ENCODE measurements at regions not wholly inside any gene's neighbourhood (a gene's known extent, or its start where the extent isn't known, plus 50 kb on each side); places are given as distances from the start of the nearest gene placed in this dataset.
"Not testable (repeated sequence)": the region's sequence is repeated elsewhere in the genome, so short reads cannot be mapped to it uniquely, and the experiment has no call there.

DNA sequence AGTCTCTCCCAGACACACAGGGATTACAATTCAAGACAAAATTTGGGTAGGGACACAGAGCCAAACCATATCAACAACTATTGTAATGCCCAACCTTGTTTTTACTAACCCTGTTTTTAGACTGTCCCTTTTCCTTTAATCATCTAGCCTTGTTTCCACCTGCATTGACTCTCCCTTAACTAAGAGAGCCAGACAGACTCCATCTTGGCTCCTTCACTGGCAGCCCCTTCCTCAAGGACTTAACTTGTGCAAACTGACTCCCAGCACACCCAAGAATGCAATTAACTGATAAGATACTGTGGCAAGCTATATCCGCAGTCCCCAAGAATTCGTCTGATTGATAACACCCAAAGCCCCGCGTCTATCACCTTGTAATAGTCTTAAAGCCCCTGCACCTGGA, 151.8 kb upstream of the DGKB start:
- DNase-seq (ENCODE audit: low spot score) = not testable (repeated sequence)

DNA sequence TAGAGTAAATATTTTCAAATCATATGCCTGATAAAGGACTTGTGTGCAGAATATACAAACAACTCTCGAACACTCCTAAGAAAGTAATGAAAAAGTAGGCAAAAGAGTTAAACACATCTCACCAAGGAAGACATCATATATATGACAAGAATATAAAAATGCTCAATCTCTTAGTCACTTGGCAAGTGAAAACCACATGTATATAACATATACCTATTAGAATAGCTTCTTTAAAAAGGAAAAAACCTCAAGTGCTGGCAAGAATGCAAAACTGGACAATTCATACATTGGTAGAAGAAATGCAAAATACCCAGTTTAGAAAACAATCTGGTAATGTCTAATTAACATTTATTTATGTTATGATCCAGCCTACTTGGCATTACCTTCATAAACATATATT, 146.6 kb upstream of the DGKB start:
- DNase-seq (ENCODE audit: low spot score) = no peak

DNA sequence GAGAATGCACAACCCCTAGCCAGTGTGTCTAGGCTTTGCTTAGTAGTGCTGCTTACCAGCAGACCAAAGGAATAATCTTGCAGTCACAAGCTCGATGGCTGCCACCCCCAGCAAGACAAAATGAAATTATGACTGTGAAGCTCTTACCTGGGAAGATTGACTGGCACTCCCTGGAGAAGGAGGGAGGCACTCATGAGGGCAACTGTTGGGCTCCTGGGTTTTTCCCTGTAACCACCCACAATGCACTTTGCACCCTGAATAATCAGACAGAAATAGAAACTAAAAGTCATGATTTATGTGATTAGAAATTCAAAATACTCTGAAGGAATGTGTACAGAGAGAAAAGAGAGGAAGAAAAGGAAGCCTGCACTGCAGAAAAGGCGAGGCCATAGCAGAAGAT, 144.3 kb upstream of the DGKB start:
- DNase-seq (ENCODE audit: low spot score) = peak; percentile 31

DNA sequence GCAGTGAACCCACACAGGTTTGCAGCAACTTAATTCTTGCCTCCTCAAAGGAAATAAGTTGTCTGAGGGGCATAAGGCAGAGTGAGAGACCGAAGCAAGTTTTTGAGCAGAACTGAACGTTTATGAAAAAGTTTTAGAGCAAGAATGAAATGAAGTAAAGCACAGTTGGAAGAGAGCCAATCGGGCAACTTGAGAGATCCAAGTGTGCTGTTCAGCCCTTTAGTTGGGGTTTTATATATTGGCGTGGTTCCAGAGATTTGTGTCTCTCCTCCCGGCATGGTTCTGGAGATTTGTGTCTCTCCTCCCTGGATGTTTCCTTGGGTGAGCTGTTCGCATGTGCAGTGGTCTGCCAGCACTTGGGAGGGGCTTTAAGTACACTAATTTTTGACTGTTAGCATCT, 141.4 kb upstream of the DGKB start:
- DNase-seq (ENCODE audit: low spot score) = no peak

DNA sequence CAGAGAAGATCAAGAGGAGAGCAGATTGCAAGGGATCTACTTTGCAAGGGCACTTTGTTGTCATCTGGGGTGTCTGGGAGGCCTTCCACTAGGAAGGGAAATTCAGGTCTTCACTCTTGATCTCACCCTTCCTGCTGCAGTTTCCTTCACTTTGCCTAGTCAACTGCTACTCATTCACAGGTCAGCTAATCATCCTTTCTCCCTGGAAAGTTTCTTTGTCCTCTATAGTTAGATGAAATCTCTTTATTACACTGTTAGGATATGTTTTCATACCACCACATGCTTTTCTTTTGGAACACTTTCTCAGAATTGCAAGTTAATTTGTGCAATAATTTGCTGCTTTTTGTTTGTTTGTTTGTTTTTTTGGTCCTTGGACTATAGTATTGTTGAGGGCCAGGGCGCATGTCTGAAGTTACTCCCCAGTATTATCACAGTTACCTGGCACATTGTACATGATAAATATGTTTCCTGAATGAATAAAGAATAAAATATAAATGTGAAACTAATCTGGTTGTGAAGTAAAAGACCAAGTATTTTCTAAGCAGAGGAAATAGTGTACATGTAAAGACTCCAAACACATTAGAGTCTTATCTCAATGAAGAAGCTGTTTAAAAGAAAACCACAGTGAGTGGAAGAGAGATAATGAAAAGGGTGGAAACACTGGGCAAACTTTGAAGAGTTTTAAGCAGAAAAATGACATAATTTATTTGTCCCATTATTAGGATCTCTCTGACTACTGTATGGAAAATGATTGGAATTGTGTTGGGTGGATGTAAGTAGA, 139.9 kb upstream of the DGKB start:
- no peak for DNase-seq (ENCODE audit: low spot score)

DNA sequence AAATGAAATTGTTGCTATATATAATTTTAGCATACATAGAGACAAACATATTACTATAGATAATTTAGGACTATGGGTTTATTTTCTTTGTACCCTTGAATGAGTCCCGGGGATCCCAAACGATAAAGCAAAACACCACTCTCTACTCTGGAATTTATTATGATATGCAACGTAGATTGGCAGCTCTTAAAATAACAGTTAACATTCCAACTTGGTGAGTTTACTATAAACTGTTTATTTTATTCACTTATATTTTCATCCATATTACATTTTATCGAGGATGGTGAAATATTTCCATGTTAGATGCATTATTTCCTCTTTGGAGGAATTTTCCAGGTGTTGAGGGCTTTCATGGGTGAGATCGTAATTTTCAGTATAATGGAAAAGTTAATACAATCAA, 138.7 kb upstream of the DGKB start:
- DNase-seq (ENCODE audit: low spot score) = no peak

DNA sequence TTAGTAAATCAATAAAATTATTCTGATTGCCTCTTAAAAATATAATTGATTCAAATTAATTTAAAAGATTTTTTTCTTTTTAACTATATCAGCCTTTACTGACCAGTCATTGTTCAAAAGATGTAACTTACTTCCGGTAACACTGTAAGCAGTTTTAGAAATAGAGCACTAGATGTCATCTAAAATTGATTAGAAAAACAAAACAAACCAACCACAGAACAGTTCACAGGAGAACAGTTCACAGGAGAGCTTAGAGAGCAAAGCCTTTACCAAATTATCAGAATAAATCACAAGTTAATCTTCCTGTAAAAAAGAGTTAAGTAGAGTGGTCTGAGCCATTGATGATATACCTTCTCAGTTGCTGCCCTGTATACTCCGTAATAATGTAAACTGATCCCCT, 133.3 kb upstream of the DGKB start:
- no peak for DNase-seq (ENCODE audit: low spot score)

DNA sequence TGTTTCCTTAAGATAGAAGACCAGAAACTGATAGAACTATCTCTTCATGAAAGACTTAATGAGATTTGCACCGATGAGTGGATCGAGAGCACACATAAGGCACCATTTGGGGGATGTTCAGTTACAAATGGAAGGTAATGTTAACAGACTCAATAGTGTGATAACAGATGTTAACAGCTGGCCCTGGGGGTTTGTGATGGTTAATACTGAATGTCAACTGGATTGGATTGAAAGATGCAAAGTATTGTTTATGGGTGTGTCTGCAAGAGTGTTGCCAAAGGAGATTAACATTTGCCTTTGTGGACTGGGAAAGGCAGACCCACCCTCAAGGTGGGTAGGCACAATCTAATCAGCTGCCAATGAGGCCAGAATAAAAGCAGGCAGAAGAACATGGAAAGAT, 130.5 kb upstream of the DGKB start:
- no peak for DNase-seq (ENCODE audit: low spot score)

DNA sequence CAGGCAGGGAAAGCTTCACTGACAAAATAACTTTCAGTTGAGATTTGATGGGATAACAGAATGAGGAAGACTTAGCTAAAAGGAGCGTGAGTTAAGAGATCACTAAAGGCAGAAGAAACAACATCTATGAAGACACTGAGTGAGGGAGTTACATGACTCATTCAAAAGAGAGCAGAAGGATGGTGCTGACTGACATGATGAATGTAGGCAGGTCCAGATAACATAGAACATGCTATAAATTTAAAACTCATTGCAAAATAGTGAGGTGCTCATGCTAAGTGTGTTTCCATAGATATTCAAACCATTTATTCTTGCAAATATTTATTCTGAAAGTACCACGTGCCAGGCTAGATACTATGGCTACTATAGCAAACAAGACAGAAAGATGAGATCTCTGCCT, 116.4 kb upstream of the DGKB start:
- no peak for DNase-seq (ENCODE audit: low spot score)

DNA sequence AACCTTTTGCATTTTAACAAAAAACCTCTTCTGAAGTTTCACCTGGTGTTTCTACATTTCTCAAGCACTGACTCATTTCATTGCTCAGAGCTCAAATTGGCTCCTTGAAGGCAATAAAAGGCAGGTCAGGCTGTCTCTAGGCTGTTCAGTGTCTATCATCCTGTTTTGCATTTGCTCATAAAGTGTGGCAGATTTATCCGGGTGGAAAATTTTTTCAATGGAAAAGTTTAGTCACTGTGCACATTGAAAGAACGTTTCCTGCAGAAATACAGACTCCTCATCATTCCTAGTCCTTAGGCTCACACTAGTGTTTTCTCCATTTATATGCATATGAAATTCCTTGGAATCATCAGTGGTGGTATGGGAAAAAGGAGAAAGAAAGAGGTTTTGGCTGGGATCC, 114.2 kb upstream of the DGKB start:
- DNase-seq (ENCODE audit: low spot score) = peak; percentile 95

DNA sequence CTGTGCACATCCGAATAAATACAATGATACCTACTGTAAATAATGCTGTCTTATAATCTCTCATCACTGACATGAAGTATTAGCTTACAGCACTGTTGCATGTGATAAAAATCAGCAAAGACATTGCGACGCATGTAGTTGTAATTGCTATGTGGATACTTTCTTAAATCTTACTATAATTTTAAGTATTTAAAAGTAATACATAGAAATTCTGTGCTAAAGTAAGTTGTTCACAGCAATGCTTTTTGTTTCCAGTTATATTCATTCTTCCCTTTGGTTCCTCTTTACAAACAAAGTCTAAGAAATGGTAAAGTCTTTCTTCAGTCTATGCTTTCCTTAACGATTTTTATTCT, 113.7 kb upstream of the DGKB start:
- no peak for DNase-seq (ENCODE audit: low spot score)

DNA sequence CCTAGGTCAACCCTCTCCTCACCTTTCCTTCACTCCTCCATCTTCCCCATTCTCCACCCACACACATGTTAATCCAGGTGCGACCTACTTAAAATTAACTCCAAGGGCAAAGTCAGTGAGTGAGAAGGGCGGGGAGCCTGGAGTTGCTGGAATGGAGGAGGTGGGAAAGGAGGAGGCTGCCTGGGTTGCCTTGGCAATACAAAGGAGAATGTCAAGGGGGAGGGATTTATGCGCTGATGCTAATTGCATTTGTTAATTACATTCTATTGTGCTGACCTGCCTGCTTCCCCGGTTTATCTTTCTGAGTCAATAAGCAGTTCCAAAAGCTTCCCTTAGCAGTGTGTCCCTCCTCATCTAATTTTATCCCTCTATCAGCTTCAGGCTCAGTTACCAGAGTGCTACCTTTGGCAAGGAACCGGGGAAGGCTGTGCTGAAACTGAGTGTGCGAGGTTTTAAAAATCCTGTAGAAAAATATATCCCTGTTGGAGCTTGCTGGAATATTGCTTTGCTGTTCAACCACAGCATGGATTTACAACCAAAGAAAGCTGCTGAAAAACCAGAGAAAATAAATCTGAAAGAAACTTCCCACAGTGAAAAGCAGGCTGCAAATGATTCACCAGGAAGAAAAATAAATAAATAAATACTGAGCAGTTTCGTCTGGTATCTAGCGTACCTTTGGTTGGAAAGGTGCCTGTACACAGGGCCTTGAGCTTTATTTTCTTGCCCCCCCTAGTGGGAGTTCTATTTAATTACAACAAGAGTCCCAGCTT, 113.2 kb upstream of the DGKB start:
- peak; percentile 92 for DNase-seq (ENCODE audit: low spot score)

DNA sequence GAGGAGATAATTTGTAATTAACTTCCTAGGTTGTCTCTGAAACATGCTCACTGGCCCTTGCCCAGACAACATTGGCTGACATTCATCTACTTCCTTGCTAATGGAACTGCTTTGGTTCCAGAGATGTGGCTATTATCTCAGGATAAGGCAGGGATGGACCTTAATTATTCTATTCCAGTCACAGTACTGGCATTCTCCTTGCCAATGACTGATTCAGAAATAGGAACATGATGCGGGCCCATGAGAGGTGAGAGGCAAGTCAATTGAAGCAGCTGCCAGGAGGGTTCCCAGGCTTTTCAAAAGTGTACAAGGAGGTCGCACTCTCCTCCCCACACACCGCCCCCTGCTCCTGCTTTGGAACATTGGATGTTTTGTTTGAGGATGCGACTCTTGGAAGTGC, 109.6 kb upstream of the DGKB start:
- no peak for DNase-seq (ENCODE audit: low spot score)

DNA sequence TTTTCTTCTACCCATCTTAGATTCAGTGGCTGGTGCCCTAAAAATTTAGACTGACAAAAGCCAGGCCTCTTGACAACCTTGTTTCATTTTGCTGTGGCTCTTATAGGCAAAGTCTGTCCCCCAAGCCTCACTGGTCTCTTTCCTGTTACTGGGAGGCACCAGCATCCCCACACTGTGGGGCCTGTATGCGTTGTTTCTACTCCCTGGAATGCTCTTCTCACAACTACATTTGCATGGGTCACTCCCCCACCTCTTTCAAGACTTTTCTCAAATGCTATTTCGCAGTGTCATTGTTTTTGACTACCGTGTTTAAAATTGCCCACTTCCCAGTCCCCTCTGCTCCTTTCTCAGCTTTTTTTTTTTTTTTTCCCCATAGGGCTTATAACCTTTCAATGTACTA, 108.7 kb upstream of the DGKB start:
- DNase-seq (ENCODE audit: low spot score) = no peak

DNA sequence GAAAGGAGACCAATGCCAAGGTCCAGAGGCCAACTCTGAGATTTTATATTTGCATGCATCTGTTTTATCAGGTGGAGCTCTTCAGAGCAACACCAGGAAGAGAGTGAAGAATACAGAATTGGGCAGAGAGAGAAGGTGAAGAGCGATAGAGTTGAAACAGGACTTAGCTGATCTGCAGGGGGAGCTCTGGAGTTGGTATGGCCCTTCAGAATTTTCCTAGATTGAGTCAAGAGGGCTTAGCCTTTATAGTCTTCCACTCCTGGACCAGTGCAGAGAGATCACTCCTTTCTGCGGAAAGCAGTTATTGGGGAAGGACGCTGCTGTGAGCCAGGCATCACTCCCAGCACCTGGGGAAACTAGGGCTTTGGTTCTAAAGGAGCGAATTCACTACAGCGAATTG, 105.0 kb upstream of the DGKB start:
- DNase-seq (ENCODE audit: low spot score) = peak; percentile 48

DNA sequence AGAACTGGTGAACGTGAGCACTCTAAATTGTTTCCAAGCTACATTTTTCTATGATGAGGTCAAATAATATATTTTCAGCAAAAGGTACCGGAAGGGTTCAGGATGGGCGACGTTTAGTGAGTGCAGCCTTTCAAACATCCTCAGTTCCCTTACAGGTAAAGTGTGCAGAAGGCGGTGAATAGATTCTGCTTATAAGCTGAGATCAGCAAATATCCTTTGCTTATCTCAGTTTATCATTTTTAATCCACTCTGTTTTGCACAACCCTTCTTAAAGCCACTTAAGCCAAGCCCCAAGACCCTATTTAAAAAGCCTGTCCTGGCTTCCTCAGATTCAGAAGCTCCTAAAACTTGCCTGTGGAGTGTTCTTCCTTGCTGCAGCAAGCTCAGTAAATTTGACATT, 103.1 kb upstream of the DGKB start:
- DNase-seq (ENCODE audit: low spot score) = no peak

DNA sequence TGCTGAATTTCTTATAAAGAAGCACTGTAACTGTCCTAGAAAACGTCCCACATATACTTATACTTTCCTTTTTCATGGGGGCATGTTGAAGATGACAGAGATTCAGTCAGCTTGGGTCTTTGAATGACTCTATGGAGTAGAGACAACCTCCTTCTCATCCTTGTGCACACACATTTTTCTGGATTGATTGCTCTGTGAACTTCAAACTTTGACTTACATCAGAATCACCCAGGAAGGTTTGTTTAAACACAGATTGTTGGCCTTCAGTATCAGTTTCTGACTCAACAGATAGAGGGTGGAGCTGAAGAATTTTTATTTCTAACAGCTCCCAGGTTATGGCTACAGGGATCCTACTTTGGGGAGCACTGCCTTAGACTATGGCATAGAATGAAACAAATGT, 97.6 kb upstream of the DGKB start:
- DNase-seq (ENCODE audit: low spot score) = no peak

DNA sequence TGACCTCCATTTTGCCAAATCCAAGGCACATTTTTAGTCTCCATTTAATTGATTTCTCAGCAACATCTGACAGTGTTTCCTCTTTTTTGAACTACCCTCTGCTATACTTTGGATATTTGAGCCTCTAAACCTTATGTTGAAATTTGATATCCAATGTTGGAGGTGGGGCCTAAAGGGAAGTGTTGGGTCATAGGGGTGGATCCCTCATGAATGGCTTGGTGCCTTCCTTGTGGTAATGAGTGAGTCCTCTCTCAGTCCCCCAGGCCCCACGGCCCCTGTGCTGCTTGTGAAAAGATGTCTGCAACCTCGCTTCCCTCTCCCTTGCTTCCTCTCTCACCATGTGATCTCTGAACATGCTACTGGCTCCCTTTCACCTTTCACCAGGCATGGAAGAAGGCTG, 96.8 kb upstream of the DGKB start:
- no peak for DNase-seq (ENCODE audit: low spot score)

DNA sequence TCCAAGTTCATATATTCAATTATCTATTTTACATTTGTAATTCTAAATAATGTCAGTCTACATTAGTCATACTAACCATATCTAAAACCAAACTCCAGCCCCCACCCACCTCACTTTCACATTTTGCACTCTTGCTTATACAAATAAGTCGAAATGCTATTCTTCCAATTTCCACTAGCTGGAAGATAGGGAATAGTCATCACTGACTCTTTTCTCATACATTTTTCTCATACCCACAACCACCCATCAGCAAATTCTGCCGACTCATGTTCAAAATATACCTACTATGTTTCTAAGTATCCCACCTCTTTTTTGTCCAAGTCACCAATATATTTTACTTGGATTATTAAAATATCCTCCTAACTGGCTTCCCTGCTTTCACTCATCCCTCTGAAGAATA, 93.2 kb upstream of the DGKB start:
- DNase-seq (ENCODE audit: low spot score) = peak; percentile 14

DNA sequence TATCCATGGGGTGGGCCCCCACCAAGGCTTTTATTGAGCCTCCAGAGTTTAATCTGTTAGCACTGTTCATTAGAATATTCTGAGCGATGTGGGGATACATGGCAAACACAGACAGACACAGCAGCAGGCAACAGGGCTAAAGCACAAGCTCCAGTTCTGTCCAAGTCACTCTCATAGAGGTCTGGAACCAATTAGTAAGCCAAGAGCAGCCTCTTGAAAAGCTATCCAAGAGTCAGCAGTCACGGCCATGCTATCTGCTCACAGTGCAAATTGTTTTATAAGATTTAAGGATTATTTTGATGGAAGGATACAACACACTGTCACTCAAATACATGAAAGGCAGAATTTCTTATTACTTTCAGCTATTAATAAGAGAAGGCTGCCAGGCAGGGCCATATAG, 86.4 kb upstream of the DGKB start:
- DNase-seq (ENCODE audit: low spot score) = no peak

DNA sequence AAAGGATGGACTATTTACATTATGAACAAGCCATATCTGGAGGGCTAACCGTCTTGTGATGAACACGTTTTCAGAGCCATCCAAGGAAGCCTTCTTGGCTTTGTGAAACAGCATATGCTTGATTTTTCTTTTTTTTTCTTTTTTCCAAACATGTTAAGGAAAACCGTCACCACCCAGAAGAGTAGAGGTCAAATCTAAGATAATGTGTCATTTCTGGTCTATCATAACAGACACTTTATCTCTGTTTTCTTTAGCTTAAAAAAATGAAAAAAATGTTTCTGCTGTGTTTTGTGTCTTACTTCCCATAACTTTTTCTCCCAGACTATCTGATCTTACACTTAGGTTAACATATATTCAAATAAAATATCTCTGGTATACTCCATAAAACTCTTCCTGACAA, 76.1 kb upstream of the DGKB start:
- no peak for DNase-seq (ENCODE audit: low spot score)

DNA sequence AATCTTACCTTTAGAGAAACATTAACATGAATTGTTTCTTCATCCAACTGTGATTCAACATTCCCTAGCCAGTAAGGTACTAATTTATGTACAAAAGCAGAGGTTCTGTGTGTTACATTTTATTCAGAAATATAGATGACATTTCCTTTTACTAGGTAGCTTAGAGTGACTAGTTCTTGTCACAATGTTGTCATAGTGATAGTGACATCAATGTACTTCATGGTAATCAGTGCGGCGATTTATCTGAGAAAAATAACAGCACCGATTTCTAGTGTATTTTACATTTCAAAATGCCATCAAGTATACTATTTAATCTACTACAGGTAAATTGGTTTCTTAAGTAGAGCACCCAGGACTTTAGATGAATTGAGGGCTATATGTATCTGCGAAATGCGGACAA, 72.1 kb upstream of the DGKB start:
- no peak for DNase-seq (ENCODE audit: low spot score)

DNA sequence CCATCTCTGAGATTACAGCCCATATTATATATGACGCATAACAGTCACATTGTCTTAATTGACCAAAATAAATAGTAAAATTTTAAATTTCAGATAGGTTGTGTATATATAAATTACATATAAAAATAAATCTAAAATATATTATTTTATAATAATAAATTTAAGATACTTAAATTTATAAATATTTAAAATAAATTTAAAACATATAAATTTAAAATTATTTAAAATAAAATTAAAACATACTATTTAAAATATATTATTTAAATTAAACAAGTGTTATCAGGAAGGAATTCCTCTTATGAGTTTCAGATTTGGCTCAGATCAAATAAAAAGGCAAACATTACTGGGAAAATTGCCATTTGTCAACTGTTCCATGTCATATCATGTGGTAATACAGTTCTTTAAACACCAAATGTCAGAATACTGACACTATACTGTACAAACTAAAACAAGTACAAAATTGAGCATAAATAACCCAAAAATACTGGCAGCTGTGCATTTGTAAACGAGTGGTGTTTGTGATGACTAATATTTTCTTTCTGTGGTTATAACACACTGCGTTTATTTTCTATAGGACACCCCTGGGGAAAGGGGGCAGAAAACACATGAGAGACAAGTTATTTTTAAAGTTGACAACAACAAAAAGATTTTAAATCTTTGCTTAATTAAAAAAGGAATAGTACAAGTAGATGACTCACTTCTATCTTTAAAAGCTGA, 71.3 kb upstream of the DGKB start:
- DNase-seq (ENCODE audit: low spot score) = no peak
